IMR-90 (cell line): ENCODE measurements at regions not wholly inside any gene's neighbourhood (a gene's known extent, or its start where the extent isn't known, plus 50 kb on each side); places are given as distances from the start of the nearest gene placed in this dataset.

ENCODE experiments used
- ATAC-seq: fragments of 200-7000 bp; cut with Tn5 transposase; 2 replicates; pipeline ENCODE4 v1.9.1; 2020; ENCODE audit warnings: low read depth, mild to moderate bottlenecking, moderate library complexity
- BruUV-seq: library from RNA; stranded (reverse); fragments of 400-500 nt; replicated peaks from 2 replicates; lab custom pipeline; 2021; lab: Mats Ljungman, UMichigan
- CTCF ChIA-PET: fragments of 300-600 bp; formaldehyde crosslinking; extraction: SDS; loops from one replicate; lab custom pipeline; 2021; ENCODE audit warnings: antibody characterized with exemption; lab: Yijun Ruan, JAX
- POLR2A ChIA-PET: fragments of 300-600 bp; sonication (Branson Sonifier 250); formaldehyde crosslinking; loops from one replicate; lab custom pipeline; 2022; ENCODE audit warnings: antibody characterized with exemption; ENCODE audit not compliant: unreplicated experiment; lab: Charles Lee
- DNase-seq: peaks from one replicate; pipeline ENCODE4 v3.0.0; 2013
- H2AFZ ChIP-seq: replicated peaks from 2 replicates; pipeline ENCODE3; 2013; ENCODE audit warnings: low read length, mild to moderate bottlenecking; ENCODE audit not compliant: poor library complexity
- H2AK5ac ChIP-seq: 2 replicates; pipeline ENCODE4 v1.6.1; 2013; ENCODE audit warnings: low read depth, low read length, inconsistent platforms
- H2AK9ac ChIP-seq: replicated peaks from 2 replicates; pipeline ENCODE3; 2013; ENCODE audit warnings: mild to moderate bottlenecking, low read depth, low read length, moderate library complexity; ENCODE audit not compliant: poor library complexity
- H2BK120ac ChIP-seq: 2 replicates; pipeline ENCODE4 v1.6.1; 2013; ENCODE audit warnings: low read depth, low read length, inconsistent platforms
- H2BK15ac ChIP-seq: 3 replicates; pipeline ENCODE4 v1.6.1; 2013; ENCODE audit warnings: low read depth, low read length, inconsistent platforms
- H2BK20ac ChIP-seq: 2 replicates; pipeline ENCODE4 v1.6.1; 2013; ENCODE audit warnings: low read depth, mild to moderate bottlenecking, inconsistent platforms, low read length, moderate library complexity
- H2BK5ac ChIP-seq: 2 replicates; pipeline ENCODE4 v1.6.1; 2013; ENCODE audit warnings: mild to moderate bottlenecking, low read depth, low read length, inconsistent platforms; ENCODE audit not compliant: poor library complexity, severe bottlenecking
- H3K14ac ChIP-seq: replicated peaks from 2 replicates; pipeline ENCODE4 v1.6.1; 2013; ENCODE audit warnings: low read depth, low read length, inconsistent platforms
- H3K18ac ChIP-seq: 2 replicates; pipeline ENCODE4 v1.6.1; 2013; ENCODE audit warnings: low read depth, low read length, control low read depth
- H3K23ac ChIP-seq: 2 replicates; pipeline ENCODE4 v1.6.1; 2013; ENCODE audit warnings: low read depth, low read length, inconsistent platforms
- H3K27ac ChIP-seq: 2 replicates; pipeline ENCODE4 v1.5.1; 2013; ENCODE audit warnings: mild to moderate bottlenecking, control low read depth, low read length; ENCODE audit not compliant: insufficient read depth
- H3K27me3 ChIP-seq: 2 replicates; pipeline ENCODE4 v1.6.1; 2013; ENCODE audit warnings: low read length; ENCODE audit not compliant: control insufficient read depth, insufficient read depth
- H3K36me3 ChIP-seq: 2 replicates; pipeline ENCODE4 v1.6.1; 2013; ENCODE audit warnings: low read length, mixed read lengths; ENCODE audit not compliant: control insufficient read depth, insufficient read depth
- H3K4ac ChIP-seq: 2 replicates; pipeline ENCODE4 v1.6.1; 2013; ENCODE audit warnings: low read depth, low read length, inconsistent platforms
- H3K4me1 ChIP-seq: 2 replicates; pipeline ENCODE4 v1.6.1; 2013; ENCODE audit warnings: low read length, mixed read lengths; ENCODE audit not compliant: control insufficient read depth, insufficient read depth
- H3K4me2 ChIP-seq: 2 replicates; pipeline ENCODE4 v1.6.1; 2013; ENCODE audit warnings: low read depth, mild to moderate bottlenecking, control low read depth, low read length, moderate library complexity
- H3K4me3 ChIP-seq: 2 replicates; pipeline ENCODE4 v1.5.1; 2013; ENCODE audit warnings: low read depth, mild to moderate bottlenecking, control low read depth, low read length, moderate library complexity; ENCODE audit not compliant: insufficient read depth
- H3K56ac ChIP-seq: 2 replicates; pipeline ENCODE4 v1.6.1; 2013; ENCODE audit warnings: low read length, inconsistent platforms; ENCODE audit not compliant: insufficient read depth; ENCODE audit errors: extremely low read depth
- H3K79me1 ChIP-seq, 2 experiments: 2 replicates each; pipeline ENCODE4 v1.6.1; 2013; ENCODE audit warnings: low read length in 2 of 2, inconsistent platforms in 1 of 2, low read depth in 1 of 2
- H3K9ac ChIP-seq: 2 replicates; pipeline ENCODE4 v1.6.1; 2013; ENCODE audit warnings: low read depth, low read length, control low read depth
- H3K9me1 ChIP-seq: 2 replicates; pipeline ENCODE4 v1.6.1; 2013; ENCODE audit warnings: low read length, inconsistent platforms; ENCODE audit not compliant: insufficient read depth
- H3K9me3 ChIP-seq: 2 replicates; pipeline ENCODE4 v1.6.1; 2013; ENCODE audit warnings: low read length; ENCODE audit not compliant: control insufficient read depth, insufficient read depth
- H4K20me1 ChIP-seq: 2 replicates; pipeline ENCODE4 v1.6.1; 2013; ENCODE audit warnings: low read length, inconsistent platforms; ENCODE audit not compliant: insufficient read depth
- H4K5ac ChIP-seq: 2 replicates; pipeline ENCODE4 v1.6.1; 2013; ENCODE audit warnings: mild to moderate bottlenecking, low read depth, low read length, control low read depth
- H4K8ac ChIP-seq, 2 experiments: 2 replicates each; pipeline ENCODE4 v1.6.1; 2013; ENCODE audit warnings: low read depth in 2 of 2, low read length in 2 of 2, control low read depth in 1 of 2, inconsistent platforms in 1 of 2
- H4K91ac ChIP-seq: 2 replicates; pipeline ENCODE4 v1.6.1; 2013; ENCODE audit warnings: low read depth, low read length, inconsistent platforms; ENCODE audit not compliant: insufficient read depth
- BHLHE40 ChIP-seq: fragments of 150-350 bp; IDR thresholded peaks from 2 replicates; pipeline ENCODE4 v1.6.1; 2016; ENCODE audit warnings: mild to moderate bottlenecking, low read depth, low read length
- CEBPB ChIP-seq: IDR thresholded peaks from 2 replicates; pipeline ENCODE4 v1.6.1; 2012; ENCODE audit warnings: low read depth, low read length, improper control_type of control experiment
- CHD1 ChIP-seq: IDR thresholded peaks from 2 replicates; pipeline ENCODE4 v1.6.1; 2012; ENCODE audit warnings: low read depth, low read length, improper control_type of control experiment
- ELK1 ChIP-seq: fragments of 150-350 bp; IDR thresholded peaks from 2 replicates; pipeline ENCODE4 v1.6.1; 2016; ENCODE audit warnings: low read depth, mild to moderate bottlenecking, low read length, moderate library complexity, borderline replicate concordance
- FOS ChIP-seq: fragments of 150-350 bp; IDR thresholded peaks from 2 replicates; pipeline ENCODE4 v1.6.1; 2016; ENCODE audit warnings: low read depth, low read length
- MAFK ChIP-seq: IDR thresholded peaks from 2 replicates; pipeline ENCODE4 v1.6.1; 2012; ENCODE audit warnings: low read depth, low read length, improper control_type of control experiment
- MAZ ChIP-seq: IDR thresholded peaks from 2 replicates; pipeline ENCODE4 v1.6.1; 2012; ENCODE audit warnings: low read depth, mild to moderate bottlenecking, low read length, improper control_type of control experiment, moderate library complexity, borderline replicate concordance
- MXI1 ChIP-seq: IDR thresholded peaks from 2 replicates; pipeline ENCODE4 v1.6.1; 2012; ENCODE audit warnings: low read depth, mild to moderate bottlenecking, low read length, moderate library complexity, borderline replicate concordance
- NFE2L2 ChIP-seq: fragments of 150-350 bp; IDR thresholded peaks from 2 replicates; pipeline ENCODE4 v1.6.1; 2016; ENCODE audit warnings: low read depth, mild to moderate bottlenecking, low read length
- POLR2A ChIP-seq: IDR thresholded peaks from 2 replicates; pipeline ENCODE4 v1.6.1; 2012; ENCODE audit warnings: mild to moderate bottlenecking, low read depth, low read length
- RAD21 ChIP-seq: IDR thresholded peaks from 2 replicates; pipeline ENCODE4 v1.6.1; 2012; ENCODE audit warnings: low read length, improper control_type of control experiment
- RCOR1 ChIP-seq: IDR thresholded peaks from 2 replicates; pipeline ENCODE4 v1.6.1; 2012; ENCODE audit warnings: mild to moderate bottlenecking, low read length, improper control_type of control experiment; ENCODE audit not compliant: insufficient replicate concordance
- RFX5 ChIP-seq: IDR thresholded peaks from 2 replicates; pipeline ENCODE4 v1.8.0; 2012; ENCODE audit warnings: low read depth, mild to moderate bottlenecking, low read length, moderate library complexity
- SMC3 ChIP-seq: fragments of 150-350 bp; IDR thresholded peaks from 2 replicates; pipeline ENCODE4 v1.6.1; 2016; ENCODE audit warnings: low read depth, mild to moderate bottlenecking, antibody characterized with exemption, low read length, moderate library complexity
- WGBS, 2 experiments: methylation state at CpG; one replicate each; pipeline versions ENCODE4 v1.1.5 to v1.1.7; 2013; ENCODE audit warnings: missing lambda C conversion rate in 2 of 2; ENCODE audit not compliant: insufficient read length in 1 of 2; ENCODE audit errors: extremely low coverage in 2 of 2; 5-methylcytosine and 5-hydroxymethylcytosine counted together
- dilution Hi-C: fragments of 300-500 bp; cut with HindIII; formaldehyde crosslinking; loops from one replicate; pipeline ENCODE4 v1.14.3; 2018; ENCODE audit warnings: low sequenced_read_pairs; ENCODE audit not compliant: unreplicated experiment
- in situ Hi-C: fragments of 300-500 bp; cut with MboI; formaldehyde crosslinking; loops from 3 replicates; pipeline ENCODE4 v1.14.3; 2019; ENCODE audit warnings: low sequenced_read_pairs, inconsistent platforms, mixed read lengths
- intact Hi-C: fragments of 100-400 bp; cut with micrococcal nuclease; formaldehyde crosslinking; loops from 2 replicates; pipeline ENCODE4 v1.10.0; 2022
- TF ChIP-seq, protein P1 (sequence below): conservative IDR thresholded peaks from 2 replicates; pipeline ENCODE4 v1.5.1; 2012; ENCODE audit warnings: mild to moderate bottlenecking, low read depth, low read length, improper control_type of control experiment
- TF ChIP-seq, protein P2 (sequence below): fragments of 150-350 bp; IDR thresholded peaks from 2 replicates; pipeline ENCODE4 v1.6.1; 2017; ENCODE audit warnings: mild to moderate bottlenecking, antibody characterized with exemption, low read length, low read depth

DNA sequence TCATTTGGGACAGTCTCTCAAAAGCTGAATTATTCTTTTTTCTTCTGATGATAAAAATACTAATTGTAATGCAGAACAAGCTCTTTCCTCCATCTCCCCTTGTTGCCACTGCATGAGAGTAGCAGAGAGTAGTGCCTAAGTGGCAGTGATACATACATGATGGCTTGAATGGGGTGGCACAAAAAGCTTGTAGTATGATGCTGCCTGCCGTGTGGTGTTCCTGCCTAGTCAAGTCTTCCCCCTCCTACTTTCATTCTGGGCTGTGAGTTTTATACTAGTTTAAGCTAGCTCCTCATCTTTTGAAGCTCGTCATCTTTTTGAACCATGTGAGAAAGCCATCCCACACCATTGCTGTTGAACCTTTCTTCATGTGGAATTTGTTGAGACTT is 230.5 kb downstream of the NFKBIZ start:
- H3K4me2 ChIP-seq: no peak overlapping the region
- intact Hi-C loops: no loop called here
- TF ChIP-seq SMC3 (no peak), BHLHE40 (no peak), POLR2A (no peak), MAFK (no peak), CHD1 (no peak), FOS (no peak), RAD21 (no peak), MAZ (no peak), CEBPB (no peak), NFE2L2 (no peak), ELK1 (no peak), RFX5 (no peak), RCOR1 (no peak), MXI1 (no peak)
- TF ChIP-seq, protein P1, sequence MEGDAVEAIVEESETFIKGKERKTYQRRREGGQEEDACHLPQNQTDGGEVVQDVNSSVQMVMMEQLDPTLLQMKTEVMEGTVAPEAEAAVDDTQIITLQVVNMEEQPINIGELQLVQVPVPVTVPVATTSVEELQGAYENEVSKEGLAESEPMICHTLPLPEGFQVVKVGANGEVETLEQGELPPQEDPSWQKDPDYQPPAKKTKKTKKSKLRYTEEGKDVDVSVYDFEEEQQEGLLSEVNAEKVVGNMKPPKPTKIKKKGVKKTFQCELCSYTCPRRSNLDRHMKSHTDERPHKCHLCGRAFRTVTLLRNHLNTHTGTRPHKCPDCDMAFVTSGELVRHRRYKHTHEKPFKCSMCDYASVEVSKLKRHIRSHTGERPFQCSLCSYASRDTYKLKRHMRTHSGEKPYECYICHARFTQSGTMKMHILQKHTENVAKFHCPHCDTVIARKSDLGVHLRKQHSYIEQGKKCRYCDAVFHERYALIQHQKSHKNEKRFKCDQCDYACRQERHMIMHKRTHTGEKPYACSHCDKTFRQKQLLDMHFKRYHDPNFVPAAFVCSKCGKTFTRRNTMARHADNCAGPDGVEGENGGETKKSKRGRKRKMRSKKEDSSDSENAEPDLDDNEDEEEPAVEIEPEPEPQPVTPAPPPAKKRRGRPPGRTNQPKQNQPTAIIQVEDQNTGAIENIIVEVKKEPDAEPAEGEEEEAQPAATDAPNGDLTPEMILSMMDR: no peak
- TF ChIP-seq, protein P2, sequence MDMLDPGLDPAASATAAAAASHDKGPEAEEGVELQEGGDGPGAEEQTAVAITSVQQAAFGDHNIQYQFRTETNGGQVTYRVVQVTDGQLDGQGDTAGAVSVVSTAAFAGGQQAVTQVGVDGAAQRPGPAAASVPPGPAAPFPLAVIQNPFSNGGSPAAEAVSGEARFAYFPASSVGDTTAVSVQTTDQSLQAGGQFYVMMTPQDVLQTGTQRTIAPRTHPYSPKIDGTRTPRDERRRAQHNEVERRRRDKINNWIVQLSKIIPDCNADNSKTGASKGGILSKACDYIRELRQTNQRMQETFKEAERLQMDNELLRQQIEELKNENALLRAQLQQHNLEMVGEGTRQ: no peak
- no peak overlapping the region for H2BK20ac ChIP-seq
- no peak overlapping the region for H4K8ac ChIP-seq
- H2AK5ac ChIP-seq: no peak overlapping the region; the same call in 1 of the 2 replicates
- no peak overlapping the region for H3K27ac ChIP-seq
- H4K5ac ChIP-seq: no peak overlapping the region
- H3K9me1 ChIP-seq: no peaks in the 10 kb centered on the region
- no peak overlapping the region for H3K4ac ChIP-seq
- H3K27me3 ChIP-seq: no peaks in the 10 kb centered on the region
- no peak overlapping the region for H4K91ac ChIP-seq
- no peaks in the 10 kb centered on the region for H4K20me1 ChIP-seq
- WGBS, 2 experiments: no CpG with 5 or more reads among the region's 2 CpGs
- H2AFZ ChIP-seq: no peak overlapping the region
- BruUV-seq: no TSS peak
- H3K4me3 ChIP-seq: no peak overlapping the region
- H3K9me3 ChIP-seq: peaks cover 4% of the 10 kb centered on the region
- no peak overlapping the region for H2BK15ac ChIP-seq
- DNase-seq: no peak
- no peak overlapping the region for H2AK9ac ChIP-seq
- in situ Hi-C loops: no loop called here
- ChIA-PET POLR2A (no interaction called here), CTCF (no interaction called here)
- no peak overlapping the region for H3K9ac ChIP-seq
- H3K18ac ChIP-seq: no peak overlapping the region
- peaks cover 5% of the 10 kb centered on the region for H3K4me1 ChIP-seq
- no peak overlapping the region for H2BK120ac ChIP-seq
- H3K56ac ChIP-seq: no peak overlapping the region
- no peak for ATAC-seq
- H3K14ac ChIP-seq: peak overlapping the region; percentile 60; the same call in 1 of the 2 replicates
- no peaks in the 10 kb centered on the region for H3K79me1 ChIP-seq
- H2BK5ac ChIP-seq: no peak overlapping the region
- H3K23ac ChIP-seq: no peak overlapping the region
- H3K36me3 ChIP-seq: no peaks in the 10 kb centered on the region
- dilution Hi-C loops: no loop called here
